22Rv1 (cell line): ENCODE measurements at regions not wholly inside any gene's neighbourhood (a gene's known extent, or its start where the extent isn't known, plus 50 kb on each side); places are given as distances from the start of the nearest gene placed in this dataset.

ENCODE experiments used
- H3K27ac ChIP-seq: fragments of 450-650 bp; 2 replicates; pipeline ENCODE4 v1.5.1; 2017
- ZFX ChIP-seq: fragments of 450-650 bp; IDR thresholded peaks from 2 replicates; pipeline ENCODE4 v1.6.1; 2017; ENCODE audit warnings: antibody characterized with exemption, borderline replicate concordance
- TF ChIP-seq, protein P1 (sequence below): fragments of 450-650 bp; IDR thresholded peaks from 2 replicates; pipeline ENCODE4 v1.5.1; 2017; ENCODE audit warnings: mild to moderate bottlenecking

DNA sequence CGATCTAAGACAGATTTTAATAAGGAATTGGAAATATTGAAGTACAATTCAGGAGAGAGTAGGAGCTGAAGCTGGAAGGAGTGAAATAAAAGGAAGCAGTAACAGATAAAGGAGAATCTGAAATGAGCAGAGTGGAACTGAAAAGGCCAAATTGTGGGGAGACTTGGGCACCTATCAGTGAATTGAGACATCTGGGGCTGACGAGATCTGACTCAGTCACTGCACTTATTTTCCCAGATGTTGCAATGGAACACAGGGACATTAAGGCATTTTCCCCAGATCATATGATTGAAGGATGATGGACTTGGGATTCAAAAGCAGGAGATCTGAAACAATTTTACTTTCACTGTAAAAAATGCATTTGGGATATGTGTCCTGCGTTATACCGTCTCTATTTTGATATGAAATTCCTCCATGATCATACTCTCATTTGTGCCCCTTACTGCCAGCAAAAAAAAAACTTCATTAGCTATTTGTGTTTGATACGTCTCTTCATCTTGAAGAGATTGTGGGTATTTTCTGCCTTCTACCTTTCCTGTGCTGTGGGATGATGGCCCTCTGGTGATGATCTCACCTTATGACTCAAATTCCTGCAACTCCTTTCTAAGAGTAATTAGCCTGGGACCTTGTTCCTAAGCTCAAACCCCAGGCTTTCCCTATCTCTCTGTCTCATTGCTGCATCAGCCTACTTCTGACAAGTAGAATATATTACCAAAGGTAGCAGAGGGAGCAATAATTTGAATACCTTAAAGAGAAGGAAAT, 278.5 kb upstream of the MAN1A1 start:
- TF ChIP-seq, protein P1, sequence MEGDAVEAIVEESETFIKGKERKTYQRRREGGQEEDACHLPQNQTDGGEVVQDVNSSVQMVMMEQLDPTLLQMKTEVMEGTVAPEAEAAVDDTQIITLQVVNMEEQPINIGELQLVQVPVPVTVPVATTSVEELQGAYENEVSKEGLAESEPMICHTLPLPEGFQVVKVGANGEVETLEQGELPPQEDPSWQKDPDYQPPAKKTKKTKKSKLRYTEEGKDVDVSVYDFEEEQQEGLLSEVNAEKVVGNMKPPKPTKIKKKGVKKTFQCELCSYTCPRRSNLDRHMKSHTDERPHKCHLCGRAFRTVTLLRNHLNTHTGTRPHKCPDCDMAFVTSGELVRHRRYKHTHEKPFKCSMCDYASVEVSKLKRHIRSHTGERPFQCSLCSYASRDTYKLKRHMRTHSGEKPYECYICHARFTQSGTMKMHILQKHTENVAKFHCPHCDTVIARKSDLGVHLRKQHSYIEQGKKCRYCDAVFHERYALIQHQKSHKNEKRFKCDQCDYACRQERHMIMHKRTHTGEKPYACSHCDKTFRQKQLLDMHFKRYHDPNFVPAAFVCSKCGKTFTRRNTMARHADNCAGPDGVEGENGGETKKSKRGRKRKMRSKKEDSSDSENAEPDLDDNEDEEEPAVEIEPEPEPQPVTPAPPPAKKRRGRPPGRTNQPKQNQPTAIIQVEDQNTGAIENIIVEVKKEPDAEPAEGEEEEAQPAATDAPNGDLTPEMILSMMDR, result no peak
- no peak for TF ChIP-seq ZFX
- no peak overlapping the region for H3K27ac ChIP-seq

DNA sequence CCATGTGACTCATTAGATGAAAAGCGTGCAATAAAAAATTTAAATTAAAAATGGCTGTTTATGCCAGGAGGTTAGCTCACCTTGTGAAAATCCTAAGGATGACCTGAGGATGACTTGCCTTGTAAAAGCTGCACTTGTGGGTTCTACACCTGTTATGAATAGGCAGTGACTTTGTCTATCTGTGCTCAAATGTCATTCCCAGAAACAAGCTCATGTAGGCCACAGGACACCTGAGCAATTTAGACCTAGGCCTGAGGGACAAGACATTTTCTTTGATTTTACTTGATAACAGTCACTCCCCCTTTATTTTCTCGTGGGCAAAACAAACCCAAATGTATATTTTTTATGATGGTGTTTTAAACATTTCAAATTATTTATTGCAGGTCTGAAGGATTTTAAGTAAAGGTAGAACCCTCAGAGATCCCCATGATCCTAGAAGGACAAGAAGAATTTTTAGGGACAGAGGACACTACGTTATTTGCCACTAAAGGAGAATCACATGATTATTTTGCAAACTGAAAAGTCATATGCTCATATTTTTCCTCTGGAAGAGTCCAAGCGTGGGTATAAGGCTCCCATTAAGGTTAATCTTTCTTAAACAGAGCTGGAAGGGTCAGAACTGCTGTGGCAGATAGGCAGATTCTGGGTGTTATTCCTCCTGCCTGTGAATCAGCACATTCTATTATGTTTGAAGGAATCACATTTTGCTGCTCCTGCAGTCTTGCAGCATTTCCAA, 277.5 kb upstream of the MAN1A1 start:
- TF ChIP-seq, protein P1, result no peak
- TF ChIP-seq ZFX, result no peak

DNA sequence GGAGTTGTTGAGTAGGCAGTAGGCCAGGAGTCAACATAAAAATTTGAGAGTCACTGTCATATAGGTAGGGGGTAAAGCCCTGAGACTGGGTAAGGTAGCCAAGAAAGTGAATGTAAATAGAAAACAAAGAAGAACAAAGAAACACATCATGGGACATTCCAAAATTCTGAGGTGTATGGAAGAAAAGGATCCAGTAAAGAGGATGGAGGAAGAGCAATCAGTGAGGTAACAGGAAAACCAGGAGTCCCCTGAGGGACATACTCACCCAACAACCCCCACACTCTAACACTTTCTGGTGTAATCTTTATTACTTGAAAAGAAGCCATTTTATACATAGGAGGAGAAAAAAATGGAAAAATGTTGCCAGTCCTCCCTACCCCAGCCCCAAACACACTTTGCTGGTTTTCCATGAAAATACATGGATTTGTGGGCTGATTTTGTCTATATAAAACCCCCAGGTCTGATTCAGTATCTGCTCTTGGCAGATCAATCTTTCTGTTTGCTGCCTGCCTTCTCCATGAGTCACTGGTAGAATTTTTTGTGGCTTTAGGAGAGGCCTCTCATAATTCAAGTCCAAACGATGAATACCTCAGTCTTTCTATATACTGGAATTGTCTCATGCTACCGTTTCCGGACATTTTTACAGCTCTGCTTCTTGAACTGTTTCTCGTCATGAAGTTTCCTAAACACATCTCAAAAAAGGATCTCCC, 271.4 kb upstream of the MAN1A1 start:
- no peak overlapping the region for H3K27ac ChIP-seq
- TF ChIP-seq, protein P1, result no peak
- TF ChIP-seq ZFX, result no peak

More for the DNA sequence above, 277.5 kb upstream of the MAN1A1 start:
- no peak overlapping the region for H3K27ac ChIP-seq

DNA sequence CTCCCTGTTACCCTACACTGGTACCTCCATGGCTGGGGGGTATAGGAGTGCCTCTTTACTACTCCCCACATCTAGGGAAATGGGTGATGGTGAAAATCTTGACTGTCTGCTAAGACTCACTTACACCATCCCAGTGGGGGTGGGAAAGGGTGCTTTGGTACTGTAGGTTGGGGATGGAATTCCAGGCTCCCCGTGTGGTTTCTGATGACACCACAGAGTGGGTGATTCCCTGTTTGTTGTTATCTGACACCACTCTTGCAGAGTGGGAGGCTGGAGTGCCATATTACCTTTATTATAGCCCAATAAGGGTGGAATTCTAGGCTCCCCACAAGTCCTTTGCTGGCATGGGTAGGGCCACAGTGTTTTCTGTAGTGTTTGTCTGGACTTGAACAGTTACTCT, 264.6 kb upstream of the MAN1A1 start:
- no peak overlapping the region for H3K27ac ChIP-seq
- TF ChIP-seq, protein P1, result no peak
- no peak for TF ChIP-seq ZFX

DNA sequence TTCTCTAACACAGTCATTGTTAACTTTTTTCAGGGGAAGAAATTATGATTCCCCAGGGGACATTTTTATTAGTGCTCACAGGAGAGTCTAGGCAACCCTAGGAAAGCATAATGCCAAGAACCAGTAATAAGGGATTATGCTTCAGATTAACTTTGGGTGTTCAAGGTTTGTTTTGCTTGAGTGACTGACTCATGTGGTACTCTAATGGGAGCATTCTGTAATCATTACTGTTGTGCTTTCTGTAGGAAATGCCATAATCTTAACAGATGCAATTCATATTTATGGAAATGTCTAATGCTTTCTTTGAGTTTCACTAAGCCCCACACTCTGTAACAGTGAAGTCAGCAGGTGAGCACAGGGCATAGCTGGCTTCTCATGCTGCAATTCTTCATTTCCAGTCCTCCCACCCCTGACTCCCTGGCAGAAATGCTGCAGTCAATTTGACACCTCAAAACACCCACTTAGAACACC, 263.4 kb upstream of the MAN1A1 start:
- TF ChIP-seq ZFX, result no peak
- TF ChIP-seq, protein P1, result no peak
- no peak overlapping the region for H3K27ac ChIP-seq

DNA sequence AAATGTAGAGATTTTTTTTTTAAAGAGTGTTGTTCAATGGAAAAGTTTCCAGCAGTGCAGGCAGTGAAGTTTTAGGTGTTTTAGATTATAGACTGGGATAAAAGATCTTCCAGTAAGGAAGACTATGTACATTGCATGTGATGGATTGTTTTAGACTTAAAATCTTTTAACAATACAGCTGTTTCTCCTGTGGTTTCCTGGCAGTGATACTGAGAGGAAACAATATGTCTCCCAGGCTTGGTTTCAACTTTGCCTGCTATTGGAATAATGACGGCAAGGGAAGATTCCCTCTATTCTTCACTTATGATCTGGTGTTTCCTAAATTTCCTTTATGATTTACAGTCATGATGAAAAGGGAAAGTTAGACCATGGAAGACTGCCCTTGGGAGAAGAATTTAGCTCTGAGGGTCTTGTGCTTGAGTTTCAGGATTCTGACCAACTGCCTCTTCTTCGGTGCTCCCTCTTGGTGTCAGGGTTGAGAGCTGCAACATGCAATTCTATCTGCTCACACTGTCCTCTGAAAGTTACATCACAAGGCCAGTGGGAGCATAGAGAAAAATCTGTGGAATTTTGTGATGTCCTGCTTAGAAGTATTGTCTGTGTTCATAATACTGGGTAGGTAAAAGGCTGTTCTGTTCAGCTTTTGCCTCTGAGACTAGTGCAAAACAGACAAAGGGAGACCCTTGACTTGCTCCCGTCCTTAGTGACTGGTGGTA, 262.8 kb upstream of the MAN1A1 start:
- H3K27ac ChIP-seq, result no peak overlapping the region
- TF ChIP-seq, protein P1, result no peak
- TF ChIP-seq ZFX, result no peak
